ENCODE measurements at regions not wholly inside any gene's neighbourhood (a gene's known extent, or its start where the extent isn't known, plus 50 kb on each side); places are given as distances from the start of the nearest gene placed in this dataset.

DNA sequence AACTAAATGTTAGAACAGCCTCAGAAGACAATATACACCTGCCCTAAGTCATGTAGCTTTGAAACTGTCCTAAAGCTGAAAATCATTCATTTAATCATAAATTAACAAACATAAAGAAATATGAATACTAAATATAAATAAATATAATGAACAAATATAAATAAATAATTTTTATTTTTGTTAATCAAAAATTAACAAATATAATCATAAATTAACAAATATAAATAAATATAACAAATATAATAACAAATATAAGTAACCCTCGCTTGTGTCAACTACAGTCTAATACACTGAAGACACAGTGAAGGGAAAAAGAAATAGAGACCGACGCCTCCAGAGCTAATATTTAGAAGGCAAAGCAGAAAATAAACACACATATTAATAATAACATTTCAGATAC lies 527.3 kb downstream of the CYLC2 start:
- H3K9me3 Mint-ChIP-seq: no peaks in the 10 kb centered on the region
- H3K27me3 Mint-ChIP-seq (ENCODE audit: insufficient read depth): no peaks in the 10 kb centered on the region
- no peak for DNase-seq
- Histone ChIP-seq H3K4me1 (ENCODE audit: control insufficient read depth, insufficient read depth, low read length) (no peaks in the 10 kb centered on the region), H3K27ac (ENCODE audit: low read depth, low read length) (no peak overlapping the region), H3K27me3 (ENCODE audit: control insufficient read depth, insufficient read depth, low read length, poor library complexity, severe bottlenecking) (no peaks in the 10 kb centered on the region), H3K9ac (ENCODE audit: extremely low read depth, low read length, poor library complexity, severe bottlenecking) (no peak overlapping the region), H3K36me3 (ENCODE audit: control insufficient read depth, insufficient read depth, low read length) (no peaks in the 10 kb centered on the region), H3K9me3 (ENCODE audit: control insufficient read depth, low read length) (peaks cover 10% of the 10 kb centered on the region), H3K4me3 (ENCODE audit: low read length) (no peak overlapping the region)
- no peak overlapping the region for H3K27ac Mint-ChIP-seq
- no peaks in the 10 kb centered on the region for H3K4me1 Mint-ChIP-seq
- H3K36me3 Mint-ChIP-seq (ENCODE audit: low read depth): no peaks in the 10 kb centered on the region
- WGBS, 2 experiments (ENCODE audit: insufficient coverage in 1 of 2, insufficient read length in 1 of 2): no CpG with 5 or more reads among the region's 3 CpGs
- no peak overlapping the region for H3K4me3 Mint-ChIP-seq
- TF ChIP-seq CTCF (conservative IDR thresholded peaks at IDR 0.05): no peak

GRCh38 chr9:103530934-103531333 lies 535.8 kb downstream of the CYLC2 start:
- Histone ChIP-seq H3K27me3 (ENCODE audit: control insufficient read depth, insufficient read depth, low read length, poor library complexity, severe bottlenecking) (no peaks in the 10 kb centered on the region), H3K4me3 (ENCODE audit: low read length) (no peak overlapping the region), H3K27ac (ENCODE audit: low read depth, low read length) (no peak overlapping the region), H3K9me3 (ENCODE audit: control insufficient read depth, low read length) (peaks cover 24% of the 10 kb centered on the region), H3K36me3 (ENCODE audit: control insufficient read depth, insufficient read depth, low read length) (no peaks in the 10 kb centered on the region), H3K9ac (ENCODE audit: extremely low read depth, low read length, poor library complexity, severe bottlenecking) (no peak overlapping the region), H3K4me1 (ENCODE audit: control insufficient read depth, insufficient read depth, low read length) (no peaks in the 10 kb centered on the region)
- no peak overlapping the region for H3K4me3 Mint-ChIP-seq
- no peaks in the 10 kb centered on the region for H3K9me3 Mint-ChIP-seq
- no peak overlapping the region for H3K27ac Mint-ChIP-seq
- DNase-seq: no peak
- 24 to 50% methylated on average over 1 of the region's 1 CpG for WGBS, 2 experiments (ENCODE audit: insufficient coverage in 1 of 2, insufficient read length in 1 of 2)
- no peaks in the 10 kb centered on the region for H3K27me3 Mint-ChIP-seq (ENCODE audit: insufficient read depth)
- no peak for TF ChIP-seq CTCF (conservative IDR thresholded peaks at IDR 0.05)
- no peaks in the 10 kb centered on the region for H3K36me3 Mint-ChIP-seq (ENCODE audit: low read depth)
- H3K4me1 Mint-ChIP-seq: no peaks in the 10 kb centered on the region

GRCh38 chr9:103533318-103533717 lies 538.2 kb downstream of the CYLC2 start:
- 89 to 97% methylated on average over 4 to 5 of the region's 5 CpGs for WGBS, 2 experiments (ENCODE audit: insufficient coverage in 1 of 2, insufficient read length in 1 of 2)

More at GRCh38 chr9:103533318-103533717, 538.2 kb downstream of the CYLC2 start:
- Mint-ChIP-seq H3K36me3 (ENCODE audit: low read depth) (no peaks in the 10 kb centered on the region), H3K4me3 (no peak overlapping the region), H3K9me3 (peaks cover 1% of the 10 kb centered on the region), H3K27me3 (ENCODE audit: insufficient read depth) (no peaks in the 10 kb centered on the region), H3K4me1 (no peaks in the 10 kb centered on the region), H3K27ac (no peak overlapping the region)
- Histone ChIP-seq H3K9ac (ENCODE audit: extremely low read depth, low read length, poor library complexity, severe bottlenecking) (no peak overlapping the region), H3K9me3 (ENCODE audit: control insufficient read depth, low read length) (peaks cover 32% of the 10 kb centered on the region), H3K4me1 (ENCODE audit: control insufficient read depth, insufficient read depth, low read length) (no peaks in the 10 kb centered on the region), H3K27me3 (ENCODE audit: control insufficient read depth, insufficient read depth, low read length, poor library complexity, severe bottlenecking) (no peaks in the 10 kb centered on the region), H3K4me3 (ENCODE audit: low read length) (no peak overlapping the region), H3K36me3 (ENCODE audit: control insufficient read depth, insufficient read depth, low read length) (no peaks in the 10 kb centered on the region), H3K27ac (ENCODE audit: low read depth, low read length) (no peak overlapping the region)
- DNase-seq: no peak
- TF ChIP-seq CTCF (conservative IDR thresholded peaks at IDR 0.05): no peak

Measured in endodermal cell (in vitro differentiated cells).